ENCODE measurements at regions not wholly inside any gene's neighbourhood (a gene's known extent, or its start where the extent isn't known, plus 50 kb on each side); places are given as distances from the start of the nearest gene placed in this dataset.

GRCh38 chr9:73294336-73294735, 142.7 kb downstream of the ANXA1 start:
- no peak for TF ChIP-seq FOXP2 (optimal IDR thresholded peaks at IDR 0.05; ENCODE audit: borderline replicate concordance, extremely low read depth, extremely low read length, insufficient read depth)
- no peak for TF ChIP-seq SIN3A (IDR thresholded peaks at IDR 0.05; ENCODE audit: borderline replicate concordance, insufficient read depth, low read length)
- TF ChIP-seq POLR2AphosphoS5 (IDR thresholded peaks at IDR 0.05; ENCODE audit: low read depth, low read length) = no peak
- TF ChIP-seq REST (IDR thresholded peaks at IDR 0.05; ENCODE audit: insufficient read depth in 1 of 2, low read depth in 2 of 2, low read length in 2 of 2) = no peak
- no peak for TF ChIP-seq TAF1 (IDR thresholded peaks at IDR 0.05; ENCODE audit: borderline replicate concordance, insufficient read depth, low read length)

- TF ChIP-seq TAF1 (IDR thresholded peaks at IDR 0.05; ENCODE audit: borderline replicate concordance, insufficient read depth, low read length) (no peak), SIN3A (IDR thresholded peaks at IDR 0.05; ENCODE audit: borderline replicate concordance, insufficient read depth, low read length) (no peak), REST (IDR thresholded peaks at IDR 0.05; ENCODE audit: insufficient read depth in 1 of 2, low read depth in 2 of 2, low read length in 2 of 2) (no peak), FOXP2 (optimal IDR thresholded peaks at IDR 0.05; ENCODE audit: borderline replicate concordance, extremely low read depth, extremely low read length, insufficient read depth) (no peak), POLR2AphosphoS5 (IDR thresholded peaks at IDR 0.05; ENCODE audit: low read depth, low read length) (no peak)
Observed at GRCh38 chr9:73325983-73326382, 174.3 kb downstream of the ANXA1 start.

- TF ChIP-seq REST (IDR thresholded peaks at IDR 0.05; ENCODE audit: insufficient read depth in 1 of 2, low read depth in 2 of 2, low read length in 2 of 2) = no peak
- no peak for TF ChIP-seq SIN3A (IDR thresholded peaks at IDR 0.05; ENCODE audit: borderline replicate concordance, insufficient read depth, low read length)
- no peak for TF ChIP-seq TAF1 (IDR thresholded peaks at IDR 0.05; ENCODE audit: borderline replicate concordance, insufficient read depth, low read length)
Observed at GRCh38 chr9:73327149-73327548, 175.5 kb downstream of the ANXA1 start.

GRCh38 chr9:73344060-73344459, 192.4 kb downstream of the ANXA1 start:
- TF ChIP-seq POLR2AphosphoS5 (IDR thresholded peaks at IDR 0.05; ENCODE audit: low read depth, low read length) (no peak), TAF1 (IDR thresholded peaks at IDR 0.05; ENCODE audit: borderline replicate concordance, insufficient read depth, low read length) (no peak), FOXP2 (optimal IDR thresholded peaks at IDR 0.05; ENCODE audit: borderline replicate concordance, extremely low read depth, extremely low read length, insufficient read depth) (no peak), REST (IDR thresholded peaks at IDR 0.05; ENCODE audit: insufficient read depth in 1 of 2, low read depth in 2 of 2, low read length in 2 of 2) (no peak), SIN3A (IDR thresholded peaks at IDR 0.05; ENCODE audit: borderline replicate concordance, insufficient read depth, low read length) (no peak)

GRCh38 chr9:73347123-73347522, 195.5 kb downstream of the ANXA1 start:
- no peak for TF ChIP-seq POLR2AphosphoS5 (IDR thresholded peaks at IDR 0.05; ENCODE audit: low read depth, low read length)

Measured in PFSK-1 (cell line).